ENCODE measurements at regions not wholly inside any gene's neighbourhood (a gene's known extent, or its start where the extent isn't known, plus 50 kb on each side); places are given as distances from the start of the nearest gene placed in this dataset.

GRCh38 chr4:58551676-58552075, 1441.5 kb upstream of the IGFBP7 start:
- ChIA-PET SMC1A (ENCODE audit: uncharacterized antibody, unreplicated experiment) (interaction anchor here (0.9 to 1.5 kb wide), 2 partner anchors 19 to 49 kb away, joined by 3 to 4 read pairs; no protein-coding TSS in a partner anchor), POLR2A (no interaction called here), CTCF (no interaction called here), RAD21 (ENCODE audit: unreplicated experiment) (no interaction called here)
- DNase-seq (ENCODE audit: low read depth, low spot score): no peak
- ATAC-seq: no peak
- in situ Hi-C loops (cut with MboI): no loop called here
- no peak overlapping the region for H3K27ac ChIP-seq (ENCODE audit: control insufficient read depth, insufficient read depth)
- TF ChIP-seq LARP7 (IDR thresholded peaks at IDR 0.05) (no peak), REST (IDR thresholded peaks at IDR 0.05; ENCODE audit: low read depth, low read length) (no peak), SUPT20H (IDR thresholded peaks at IDR 0.05; ENCODE audit: borderline replicate concordance, control insufficient read depth, low read depth, low read length) (no peak), POLR2AphosphoS2 (IDR thresholded peaks at IDR 0.05; ENCODE audit: low read depth, low read length) (no peak), ZNF24 (IDR thresholded peaks at IDR 0.05) (no peak), HCFC1 (IDR thresholded peaks at IDR 0.05; ENCODE audit: low read length) (no peak), NKRF (conservative IDR thresholded peaks at IDR 0.05) (no peak), YBX1 (IDR thresholded peaks at IDR 0.05) (no peak), ZNF274 (IDR thresholded peaks at IDR 0.05; ENCODE audit: insufficient read depth, insufficient read length) (no peak)
- H2AFZ ChIP-seq (ENCODE audit: control insufficient read depth, low read depth, low read length): no peak overlapping the region
- no peak for FAIRE-seq
- H4K20me1 ChIP-seq (ENCODE audit: control insufficient read depth, insufficient read depth): no peaks in the 10 kb centered on the region
- H3K9me3 ChIP-seq (replicated peaks; ENCODE audit: control insufficient read depth, insufficient read depth, low read length): no peaks in the 10 kb centered on the region
- intact Hi-C loops (cut with micrococcal nuclease; ENCODE audit: unreplicated experiment): no loop called here
- no peaks in the 10 kb centered on the region for H3K79me2 ChIP-seq (ENCODE audit: control insufficient read depth, insufficient read depth, low read length)
- no peaks in the 10 kb centered on the region for H3K4me1 ChIP-seq (ENCODE audit: control insufficient read depth, insufficient read depth, low read length)
- H3K4me3 ChIP-seq: no peak overlapping the region
- H3K9ac ChIP-seq (ENCODE audit: control insufficient read depth, insufficient read depth, low read length): no peak overlapping the region
- no peaks in the 10 kb centered on the region for H3K27me3 ChIP-seq (replicated peaks in 1 of 2; ENCODE audit: control insufficient read depth in 2 of 2, insufficient read depth in 2 of 2, low read length in 1 of 2)
- H3K36me3 ChIP-seq (ENCODE audit: control insufficient read depth in 2 of 2, insufficient read depth in 2 of 2, low read length in 1 of 2): no peaks in the 10 kb centered on the region
- no TSS peak for BruUV-seq (replicated peaks)
- no peak overlapping the region for H3K4me2 ChIP-seq (ENCODE audit: control insufficient read depth, insufficient read depth)

Data from GM12878 (cell line).